OCI-LY3 (cell line): ENCODE measurements at regions not wholly inside any gene's neighbourhood (a gene's known extent, or its start where the extent isn't known, plus 50 kb on each side); places are given as distances from the start of the nearest gene placed in this dataset.

Experiments
- H2AFZ ChIP-seq: fragments of 200-600, 300-600 bp; shearing (Covaris generic); 2 replicates; pipeline ENCODE4 v1.6.0; 2014; ENCODE audit warnings: antibody characterized with exemption, low read depth, low read length
- H3K27ac ChIP-seq: fragments of 200-600, 300-600 bp; sonication (generic); 2 replicates; pipeline ENCODE4 v1.5.1; 2014; ENCODE audit warnings: mild to moderate bottlenecking, low read length, moderate library complexity, mixed read lengths
- H3K27me3 ChIP-seq: fragments of 200-600, 300-600 bp; sonication (generic); 2 replicates; pipeline ENCODE4 v1.6.1; 2014; ENCODE audit warnings: low read depth, low read length, mixed read lengths
- H3K36me3 ChIP-seq: fragments of 200-600, 300-600 bp; sonication (generic); replicated peaks from 2 replicates; pipeline ENCODE3; 2014; ENCODE audit warnings: low read depth, low read length, mixed read lengths
- H3K4me1 ChIP-seq: fragments of 300-600, 200-600 bp; sonication (generic); 2 replicates; pipeline ENCODE4 v1.6.1; 2014; ENCODE audit warnings: low read length, mixed read lengths
- H3K4me2 ChIP-seq: fragments of 200-600, 300-600 bp; sonication (generic); 2 replicates; pipeline ENCODE4 v1.6.1; 2014; ENCODE audit warnings: low read length, mixed read lengths
- H3K4me3 ChIP-seq: fragments of 300-600, 200-600 bp; sonication (generic); 2 replicates; pipeline ENCODE4 v1.5.1; 2014; ENCODE audit warnings: antibody characterized with exemption, mild to moderate bottlenecking, low read length, moderate library complexity
- H3K79me2 ChIP-seq: fragments of 300-600, 200-600 bp; shearing (Covaris generic); 2 replicates; pipeline ENCODE4 v1.6.1; 2014; ENCODE audit warnings: mild to moderate bottlenecking, low read length, mixed read lengths
- H3K9ac ChIP-seq: fragments of 300-600, 200-600 bp; shearing (Covaris generic); 2 replicates; pipeline ENCODE4 v1.6.0; 2014; ENCODE audit warnings: mild to moderate bottlenecking, low read length, moderate library complexity
- H3K9me3 ChIP-seq: fragments of 200-600, 300-600 bp; shearing (Covaris generic); 2 replicates; pipeline ENCODE4 v1.6.1; 2014; ENCODE audit warnings: low read length, mixed read lengths; ENCODE audit not compliant: insufficient read depth
- H4K20me1 ChIP-seq: fragments of 200-600, 300-600 bp; sonication (generic); 2 replicates; pipeline ENCODE4 v1.6.1; 2016; ENCODE audit warnings: low read length, mixed read lengths; ENCODE audit not compliant: insufficient read depth
- EZH2phosphoT487 ChIP-seq: fragments of 200-600 bp; shearing (Covaris generic); IDR thresholded peaks from 2 replicates; pipeline ENCODE4 v1.6.1; 2018; ENCODE audit warnings: antibody characterized with exemption, mixed run types, low read depth
- TF ChIP-seq, protein P1 (sequence below): fragments of 200-600, 300-600 bp; sonication (generic); IDR thresholded peaks from 2 replicates; pipeline ENCODE4 v1.5.1; 2014; ENCODE audit warnings: antibody characterized with exemption, low read length, low read depth

DNA sequence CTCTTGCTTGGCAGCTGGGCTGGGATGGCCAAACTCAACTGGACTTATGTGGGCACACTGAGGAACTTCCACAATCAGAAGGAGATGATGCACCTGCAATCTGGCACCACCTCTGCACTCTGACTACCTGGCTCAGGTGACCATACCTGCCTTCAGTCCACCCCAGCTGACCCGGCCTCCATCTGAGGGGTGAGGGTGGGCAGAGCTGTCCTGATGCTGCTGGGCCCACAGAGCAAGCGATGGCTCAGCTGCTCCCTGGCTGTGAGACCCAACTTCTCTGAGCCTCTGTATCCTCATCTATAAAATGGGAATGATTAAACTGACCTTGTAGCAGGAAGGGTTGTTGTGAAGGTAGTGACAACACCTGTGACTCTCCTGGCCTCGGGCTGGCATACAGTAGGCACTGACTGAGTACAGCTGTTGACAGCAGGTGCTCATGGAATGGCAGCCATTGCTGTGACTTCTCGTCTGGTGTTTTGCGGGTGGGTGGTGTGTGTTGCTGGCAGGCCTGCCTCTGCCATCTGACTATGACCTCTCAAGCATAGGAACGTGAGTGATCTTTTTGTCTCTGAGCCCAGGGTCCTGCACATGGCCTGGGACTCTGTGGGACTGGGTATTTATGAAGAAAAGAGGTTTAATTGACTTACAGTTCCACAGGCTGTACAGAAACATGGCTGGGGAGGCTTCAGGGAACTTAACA, 438.5 kb downstream of the PTPRU start:
- Histone ChIP-seq H3K9ac (no peak overlapping the region), H3K4me2 (no peak overlapping the region), H3K4me3 (no peak overlapping the region), H3K36me3 (no peaks in the 10 kb centered on the region), H3K27ac (no peak overlapping the region), H3K27me3 (no peaks in the 10 kb centered on the region), H2AFZ (no peak overlapping the region), H3K9me3 (no peaks in the 10 kb centered on the region), H3K79me2 (no peaks in the 10 kb centered on the region), H3K4me1 (no peaks in the 10 kb centered on the region), H4K20me1 (no peaks in the 10 kb centered on the region)
- TF ChIP-seq, protein P1, sequence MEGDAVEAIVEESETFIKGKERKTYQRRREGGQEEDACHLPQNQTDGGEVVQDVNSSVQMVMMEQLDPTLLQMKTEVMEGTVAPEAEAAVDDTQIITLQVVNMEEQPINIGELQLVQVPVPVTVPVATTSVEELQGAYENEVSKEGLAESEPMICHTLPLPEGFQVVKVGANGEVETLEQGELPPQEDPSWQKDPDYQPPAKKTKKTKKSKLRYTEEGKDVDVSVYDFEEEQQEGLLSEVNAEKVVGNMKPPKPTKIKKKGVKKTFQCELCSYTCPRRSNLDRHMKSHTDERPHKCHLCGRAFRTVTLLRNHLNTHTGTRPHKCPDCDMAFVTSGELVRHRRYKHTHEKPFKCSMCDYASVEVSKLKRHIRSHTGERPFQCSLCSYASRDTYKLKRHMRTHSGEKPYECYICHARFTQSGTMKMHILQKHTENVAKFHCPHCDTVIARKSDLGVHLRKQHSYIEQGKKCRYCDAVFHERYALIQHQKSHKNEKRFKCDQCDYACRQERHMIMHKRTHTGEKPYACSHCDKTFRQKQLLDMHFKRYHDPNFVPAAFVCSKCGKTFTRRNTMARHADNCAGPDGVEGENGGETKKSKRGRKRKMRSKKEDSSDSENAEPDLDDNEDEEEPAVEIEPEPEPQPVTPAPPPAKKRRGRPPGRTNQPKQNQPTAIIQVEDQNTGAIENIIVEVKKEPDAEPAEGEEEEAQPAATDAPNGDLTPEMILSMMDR, result no peak
- no peak for TF ChIP-seq EZH2phosphoT487

DNA sequence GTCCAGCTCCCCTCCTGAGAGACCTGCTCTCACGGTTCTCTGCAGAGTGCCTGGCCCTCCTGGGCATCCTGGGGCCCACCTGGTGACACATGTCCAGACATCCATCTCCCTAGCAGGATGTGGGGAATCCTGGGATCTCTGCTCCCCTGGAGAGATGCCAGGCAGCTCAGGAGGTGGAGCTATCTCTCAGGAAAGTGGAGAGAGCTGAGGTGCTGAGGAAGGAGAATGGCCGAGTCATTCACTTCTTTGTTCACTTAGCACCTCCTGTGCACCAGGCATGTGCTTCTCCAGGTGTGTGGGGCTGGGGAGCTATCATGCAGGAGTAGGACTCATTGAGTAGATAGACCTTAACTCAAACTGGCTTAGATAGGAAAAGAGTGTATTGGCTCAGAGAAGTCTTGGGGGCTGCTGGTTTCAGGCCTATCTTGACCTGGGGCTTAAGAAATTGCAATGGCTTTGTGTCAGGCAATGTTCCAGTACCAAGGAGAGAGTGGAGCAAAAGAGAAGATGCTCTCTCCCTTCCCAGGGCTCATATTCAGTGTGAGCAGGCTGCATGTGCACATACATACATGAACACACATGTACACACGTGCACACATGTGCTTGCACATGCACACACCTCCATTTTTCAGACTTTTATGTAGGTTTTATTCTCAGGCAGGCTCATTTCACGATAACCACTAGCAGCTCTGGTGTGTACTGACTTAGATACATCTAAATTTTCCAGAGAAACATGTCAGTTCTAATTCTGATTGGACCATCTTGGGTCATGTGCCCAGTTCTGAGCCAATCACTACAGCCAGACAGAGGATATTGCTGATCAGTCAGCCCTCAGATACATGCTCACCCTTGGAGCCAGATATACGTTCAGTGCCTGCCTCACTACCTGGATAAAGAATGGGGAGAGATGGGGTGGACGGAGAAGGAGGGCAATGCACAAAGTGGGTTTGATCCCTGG, 437.6 kb downstream of the PTPRU start:
- TF ChIP-seq, protein P1, result no peak
- no peak for TF ChIP-seq EZH2phosphoT487
- H3K36me3 ChIP-seq, result no peaks in the 10 kb centered on the region
- H3K27me3 ChIP-seq, result no peaks in the 10 kb centered on the region
- no peaks in the 10 kb centered on the region for H3K79me2 ChIP-seq
- H2AFZ ChIP-seq, result no peak overlapping the region
- H3K4me3 ChIP-seq, result no peak overlapping the region
- no peak overlapping the region for H3K27ac ChIP-seq
- H3K9me3 ChIP-seq, result no peaks in the 10 kb centered on the region
- H3K9ac ChIP-seq, result no peak overlapping the region
- H3K4me1 ChIP-seq, result no peaks in the 10 kb centered on the region
- H3K4me2 ChIP-seq, result no peak overlapping the region
- no peaks in the 10 kb centered on the region for H4K20me1 ChIP-seq

DNA sequence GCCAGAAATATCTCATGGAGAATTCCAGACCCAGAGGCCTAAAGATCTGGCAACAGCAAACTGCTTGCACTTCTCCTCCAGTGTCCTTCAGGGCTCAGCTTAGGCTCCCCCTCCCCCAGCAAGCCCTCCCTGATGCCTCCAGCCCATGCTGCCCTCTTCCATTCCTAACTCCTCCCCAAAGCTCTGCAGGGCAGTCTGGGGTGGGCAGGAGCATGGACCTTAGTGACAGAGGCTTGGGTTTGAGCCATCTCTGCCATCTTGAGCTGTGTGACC, 436.8 kb downstream of the PTPRU start:
- H3K9me3 ChIP-seq, result no peaks in the 10 kb centered on the region
- no peaks in the 10 kb centered on the region for H4K20me1 ChIP-seq
- TF ChIP-seq, protein P1, result no peak
- no peak for TF ChIP-seq EZH2phosphoT487
- no peak overlapping the region for H3K27ac ChIP-seq
- no peak overlapping the region for H3K9ac ChIP-seq
- no peak overlapping the region for H3K4me3 ChIP-seq
- H3K4me2 ChIP-seq, result no peak overlapping the region
- no peaks in the 10 kb centered on the region for H3K27me3 ChIP-seq
- no peak overlapping the region for H2AFZ ChIP-seq
- H3K36me3 ChIP-seq, result no peaks in the 10 kb centered on the region
- H3K79me2 ChIP-seq, result no peaks in the 10 kb centered on the region
- H3K4me1 ChIP-seq, result no peaks in the 10 kb centered on the region

GRCh38 chr1:29672416-29673227, 436.3 kb downstream of the PTPRU start:
- Histone ChIP-seq H3K79me2 (no peaks in the 10 kb centered on the region), H3K9ac (no peak overlapping the region), H3K4me3 (no peak overlapping the region), H3K36me3 (no peaks in the 10 kb centered on the region), H3K27me3 (no peaks in the 10 kb centered on the region), H4K20me1 (no peaks in the 10 kb centered on the region), H3K27ac (no peak overlapping the region), H3K4me1 (no peaks in the 10 kb centered on the region), H3K4me2 (no peak overlapping the region), H2AFZ (no peak overlapping the region), H3K9me3 (no peaks in the 10 kb centered on the region)
- TF ChIP-seq, protein P1, result no peak
- no peak for TF ChIP-seq EZH2phosphoT487
